Keratinocyte (primary cell): ENCODE measurements at regions not wholly inside any gene's neighbourhood (a gene's known extent, or its start where the extent isn't known, plus 50 kb on each side); places are given as distances from the start of the nearest gene placed in this dataset.

ENCODE experiments used
- DNase-seq: peaks from one replicate; pipeline ENCODE4 v3.0.0-alpha.2; 2011; ENCODE audit warnings: low read depth, missing footprints, low spot score
- FAIRE-seq: peaks from 2 replicates; lab custom pipeline; 2011; peaks lifted over from hg19 to GRCh38; lab: Jason Lieb, UNC
- H2AFZ ChIP-seq: 2 replicates; pipeline ENCODE4 v1.6.0; 2012; ENCODE audit warnings: low read length, control low read depth, inconsistent platforms; ENCODE audit not compliant: control insufficient read depth
- H3K27ac ChIP-seq: 2 replicates; pipeline ENCODE4 v1.5.1; 2011; ENCODE audit warnings: low read length; ENCODE audit not compliant: control insufficient read depth, insufficient read depth
- H3K27me3 ChIP-seq: 3 replicates; pipeline ENCODE4 v1.6.0; 2011; ENCODE audit warnings: low read length; ENCODE audit not compliant: control insufficient read depth, insufficient read depth; ENCODE audit errors: extremely low read depth
- H3K36me3 ChIP-seq, 2 experiments: 2 replicates in 1 of 2; 3 replicates in 1 of 2; pipeline ENCODE4 v1.5.1; 2011; ENCODE audit warnings: low read length in 2 of 2, mild to moderate bottlenecking in 1 of 2; ENCODE audit not compliant: control insufficient read depth in 2 of 2, insufficient read depth in 2 of 2; ENCODE audit errors: extremely low read depth in 1 of 2
- H3K4me1 ChIP-seq: 3 replicates; pipeline ENCODE4 v1.5.1; 2011; ENCODE audit warnings: low read length; ENCODE audit not compliant: control insufficient read depth, insufficient read depth; ENCODE audit errors: extremely low read depth
- H3K4me2 ChIP-seq: 3 replicates; pipeline ENCODE4 v1.6.0; 2011; ENCODE audit warnings: low read depth, low read length; ENCODE audit not compliant: control insufficient read depth, insufficient read depth; ENCODE audit errors: extremely low read depth
- H3K4me3 ChIP-seq, 3 experiments: fragments of 200-600 bp in 1 of 3; sonication (generic) in 1 of 3; 2 replicates in 2 of 3; 3 replicates in 1 of 3; pipeline ENCODE4 v1.5.1; 2011 to 2016; ENCODE audit warnings: low read length in 3 of 3, mild to moderate bottlenecking in 3 of 3, control low read depth in 2 of 3, inconsistent platforms in 1 of 3, low read depth in 1 of 3, mixed read lengths in 1 of 3, mixed run types in 1 of 3, moderate library complexity in 1 of 3; ENCODE audit not compliant: control insufficient read depth in 2 of 3, insufficient read depth in 2 of 3; ENCODE audit errors: extremely low read depth in 1 of 3
- H3K79me2 ChIP-seq: 2 replicates; pipeline ENCODE4 v1.6.0; 2012; ENCODE audit warnings: low read length; ENCODE audit not compliant: control insufficient read depth, insufficient read depth
- H3K9ac ChIP-seq: 3 replicates; pipeline ENCODE4 v1.6.0; 2011; ENCODE audit warnings: low read length; ENCODE audit not compliant: control insufficient read depth, insufficient read depth; ENCODE audit errors: extremely low read depth
- H3K9me1 ChIP-seq: 3 replicates; pipeline ENCODE4 v1.6.0; 2011; ENCODE audit warnings: low read length; ENCODE audit not compliant: control insufficient read depth, insufficient read depth; ENCODE audit errors: extremely low read depth
- H3K9me3 ChIP-seq: 2 replicates; pipeline ENCODE4 v1.5.1; 2012; ENCODE audit warnings: low read depth, low read length; ENCODE audit not compliant: control insufficient read depth
- H4K20me1 ChIP-seq: 3 replicates; pipeline ENCODE4 v1.6.0; 2011; ENCODE audit warnings: low read length; ENCODE audit not compliant: control insufficient read depth, insufficient read depth; ENCODE audit errors: extremely low read depth
- EZH2 ChIP-seq: IDR thresholded peaks from one replicate; pipeline ENCODE4 v1.6.1; 2012; ENCODE audit warnings: inconsistent platforms, mild to moderate bottlenecking, low read length, moderate library complexity
- dilution Hi-C: fragments of 300-500 bp; cut with MboI; formaldehyde crosslinking; loops from one replicate; pipeline ENCODE4 v1.7.0; 2020; ENCODE audit warnings: low sequenced_read_pairs; ENCODE audit not compliant: extremely low pct_ligation_motif_present
- TF ChIP-seq, protein P1 (sequence below), 3 experiments: IDR thresholded peaks in 1 of 3; conservative IDR thresholded peaks in 1 of 3; optimal IDR thresholded peaks in 1 of 3; 2 replicates in 2 of 3; 3 replicates in 1 of 3; pipeline versions ENCODE3 to v1.5.1; 2011; ENCODE audit warnings: low read length in 3 of 3, mild to moderate bottlenecking in 3 of 3, moderate library complexity in 2 of 3, control low read depth in 1 of 3, inconsistent platforms in 1 of 3; ENCODE audit not compliant: insufficient read depth in 2 of 3; ENCODE audit errors: extremely low read depth in 1 of 3

DNA sequence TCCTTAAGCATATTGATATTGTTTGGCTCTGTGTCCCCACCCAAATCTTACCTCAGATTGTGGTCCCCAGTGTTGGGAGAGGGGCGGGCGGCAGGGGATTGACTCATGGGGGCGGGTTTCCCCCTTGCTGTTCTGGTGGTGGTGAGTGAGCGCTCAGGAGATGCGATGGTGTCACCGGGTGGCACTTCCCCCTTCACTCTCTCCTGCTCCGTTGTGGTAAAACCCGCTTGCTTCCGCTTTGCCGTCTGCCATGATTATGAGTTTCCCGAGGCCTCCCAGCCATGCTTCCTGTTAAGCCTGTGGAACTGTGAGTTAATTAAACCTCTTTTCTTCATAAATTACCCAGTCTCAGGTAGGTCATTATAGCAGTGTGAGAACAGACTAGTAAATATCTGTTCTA lies 229.1 kb downstream of the IRX2 start:
- no peak for DNase-seq
- Histone ChIP-seq H2AFZ (no peak overlapping the region), H3K9me3 (no peaks in the 10 kb centered on the region), H3K36me3 (no peaks in the 10 kb centered on the region), H3K27ac (no peak overlapping the region), H3K4me1 (no peaks in the 10 kb centered on the region), H3K9ac (no peak overlapping the region), H3K9me1 (no peaks in the 10 kb centered on the region), H3K79me2 (no peaks in the 10 kb centered on the region), H4K20me1 (no peaks in the 10 kb centered on the region), H3K4me3 (no peak overlapping the region), H3K4me2 (no peak overlapping the region), H3K27me3 (no peaks in the 10 kb centered on the region)
- FAIRE-seq, result no peak
- dilution Hi-C loops, result no loop called here
- TF ChIP-seq, protein P1, sequence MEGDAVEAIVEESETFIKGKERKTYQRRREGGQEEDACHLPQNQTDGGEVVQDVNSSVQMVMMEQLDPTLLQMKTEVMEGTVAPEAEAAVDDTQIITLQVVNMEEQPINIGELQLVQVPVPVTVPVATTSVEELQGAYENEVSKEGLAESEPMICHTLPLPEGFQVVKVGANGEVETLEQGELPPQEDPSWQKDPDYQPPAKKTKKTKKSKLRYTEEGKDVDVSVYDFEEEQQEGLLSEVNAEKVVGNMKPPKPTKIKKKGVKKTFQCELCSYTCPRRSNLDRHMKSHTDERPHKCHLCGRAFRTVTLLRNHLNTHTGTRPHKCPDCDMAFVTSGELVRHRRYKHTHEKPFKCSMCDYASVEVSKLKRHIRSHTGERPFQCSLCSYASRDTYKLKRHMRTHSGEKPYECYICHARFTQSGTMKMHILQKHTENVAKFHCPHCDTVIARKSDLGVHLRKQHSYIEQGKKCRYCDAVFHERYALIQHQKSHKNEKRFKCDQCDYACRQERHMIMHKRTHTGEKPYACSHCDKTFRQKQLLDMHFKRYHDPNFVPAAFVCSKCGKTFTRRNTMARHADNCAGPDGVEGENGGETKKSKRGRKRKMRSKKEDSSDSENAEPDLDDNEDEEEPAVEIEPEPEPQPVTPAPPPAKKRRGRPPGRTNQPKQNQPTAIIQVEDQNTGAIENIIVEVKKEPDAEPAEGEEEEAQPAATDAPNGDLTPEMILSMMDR (optimal IDR thresholded peaks at IDR 0.05 in 1 of 3, IDR thresholded peaks at IDR 0.05 in 1 of 3, conservative IDR thresholded peaks at IDR 0.05 in 1 of 3; ENCODE audit: extremely low read depth in 1 of 3, insufficient read depth in 2 of 3, low read length in 3 of 3), result no peak
- no peak for TF ChIP-seq EZH2

DNA sequence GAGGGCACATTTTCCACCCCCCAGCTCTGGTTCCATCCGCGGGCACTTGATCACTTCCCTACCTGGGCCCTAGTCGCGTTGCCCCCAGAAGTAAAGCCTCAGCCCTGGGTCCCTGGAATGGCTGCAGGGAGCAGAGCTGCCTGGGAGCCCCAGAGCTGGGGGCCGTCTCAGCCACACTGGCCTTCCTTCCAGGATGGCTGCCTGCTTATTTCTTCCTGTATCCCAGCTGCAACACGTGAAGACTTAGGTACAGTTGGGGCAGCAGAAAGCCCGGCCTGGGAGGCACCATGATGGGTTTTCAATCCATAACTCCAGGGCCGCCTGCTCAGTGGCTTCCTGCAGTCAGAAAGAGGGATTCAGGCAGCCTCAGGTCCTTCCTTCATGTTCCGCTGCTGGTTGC lies 232.3 kb downstream of the IRX2 start:
- Histone ChIP-seq H3K9me1 (no peaks in the 10 kb centered on the region), H3K4me2 (no peak overlapping the region), H2AFZ (no peak overlapping the region), H3K27ac (no peak overlapping the region), H3K4me3 (no peak overlapping the region), H3K9me3 (no peaks in the 10 kb centered on the region), H3K27me3 (no peaks in the 10 kb centered on the region), H4K20me1 (no peaks in the 10 kb centered on the region), H3K9ac (no peak overlapping the region), H3K79me2 (no peaks in the 10 kb centered on the region), H3K36me3 (no peaks in the 10 kb centered on the region), H3K4me1 (no peaks in the 10 kb centered on the region)
- no peak for FAIRE-seq
- no peak for TF ChIP-seq EZH2
- TF ChIP-seq, protein P1 (optimal IDR thresholded peaks at IDR 0.05 in 1 of 3, IDR thresholded peaks at IDR 0.05 in 1 of 3, conservative IDR thresholded peaks at IDR 0.05 in 1 of 3; ENCODE audit: extremely low read depth in 1 of 3, insufficient read depth in 2 of 3, low read length in 3 of 3), result no peak
- dilution Hi-C loops, result no loop called here
- DNase-seq, result no peak
